HepG2 (cell line): ENCODE measurements at regions not wholly inside any gene's neighbourhood (a gene's known extent, or its start where the extent isn't known, plus 50 kb on each side); places are given as distances from the start of the nearest gene placed in this dataset.

Source experiments
- ATAC-seq: fragments of 200-7000 bp; cut with Tn5 transposase; 3 replicates; pipeline ENCODE4 v1.9.1; 2020; ENCODE audit warnings: mild to moderate bottlenecking, moderate library complexity
- BruUV-seq: library from RNA; stranded (reverse); fragments of 400-500 nt; replicated peaks from 2 replicates; lab custom pipeline; 2021; lab: Mats Ljungman, UMichigan
- CTCF ChIA-PET: fragments of 300-600 bp; formaldehyde crosslinking; extraction: SDS; loops from one replicate; lab custom pipeline; 2021; ENCODE audit warnings: low total read pairs, inconsistent platforms, low intra/inter-chr PET ratio; lab: Yijun Ruan, JAX
- POLR2A ChIA-PET: fragments of 350-600 bp; sonication (Branson Sonifier 250); formaldehyde crosslinking; loops from one replicate; lab custom pipeline; 2020; ENCODE audit warnings: antibody characterized with exemption, inconsistent platforms; lab: Yijun Ruan, JAX
- DNase-seq: peaks from one replicate; pipeline ENCODE4 v3.0.0-alpha.2; 2015; ENCODE audit warnings: low spot score
- FAIRE-seq: peaks from 3 replicates; lab custom pipeline; 2011; peaks lifted over from hg19 to GRCh38; lab: Jason Lieb, UNC
- H2AFZ ChIP-seq: one replicate; pipeline ENCODE4 v1.6.1; 2011; ENCODE audit warnings: low read length, inconsistent platforms
- H3K27ac ChIP-seq: fragments of 300-600 bp; 3 replicates; pipeline ENCODE4 v1.8.0; 2011; ENCODE audit warnings: mixed run types, mild to moderate bottlenecking, mixed read lengths, low read length, inconsistent platforms; ENCODE audit not compliant: insufficient read depth; ENCODE audit errors: extremely low read length
- H3K27me3 ChIP-seq, 2 experiments: fragments of 200-600 bp in 1 of 2; 2 replicates in 1 of 2; 3 replicates in 1 of 2; pipeline versions ENCODE4 v1.6.0 to v1.8.0; 2011; ENCODE audit warnings: low read length in 2 of 2, mild to moderate bottlenecking in 2 of 2, moderate library complexity in 2 of 2, inconsistent platforms in 1 of 2; ENCODE audit not compliant: insufficient read depth in 2 of 2, control insufficient read depth in 1 of 2
- H3K36me3 ChIP-seq, 2 experiments: fragments of 200-600 bp in 1 of 2; replicated peaks in 1 of 2; 2 replicates in 1 of 2; 3 replicates in 1 of 2; pipeline versions ENCODE4 v1.5.1 to v1.8.0; 2011; ENCODE audit warnings: low read length in 2 of 2, inconsistent platforms in 1 of 2; ENCODE audit not compliant: insufficient read depth in 2 of 2, control insufficient read depth in 1 of 2
- H3K4me1 ChIP-seq: 2 replicates; pipeline ENCODE4 v1.5.1; 2012; ENCODE audit warnings: low read length, inconsistent platforms; ENCODE audit not compliant: insufficient read depth
- H3K4me2 ChIP-seq: 2 replicates; pipeline ENCODE4 v1.6.0; 2011; ENCODE audit warnings: low read depth, low read length, inconsistent platforms
- H3K4me3 ChIP-seq, 3 experiments: fragments of 200-600 bp in 1 of 3; sonication (generic), shearing (Covaris generic) in 1 of 3; replicated peaks in 1 of 3; 2 replicates each; pipeline ENCODE4 v1.5.1; 2011 to 2016; ENCODE audit warnings: low read length in 3 of 3, inconsistent platforms in 2 of 3, low read depth in 2 of 3, mild to moderate bottlenecking in 2 of 3, control low read depth in 1 of 3, mixed read lengths in 1 of 3; ENCODE audit not compliant: insufficient read depth in 1 of 3
- H3K79me2 ChIP-seq: one replicate; pipeline ENCODE4 v1.6.1; 2011; ENCODE audit warnings: low read length, inconsistent platforms; ENCODE audit not compliant: insufficient read depth
- H3K9ac ChIP-seq: 2 replicates; pipeline ENCODE4 v1.6.0; 2011; ENCODE audit warnings: mild to moderate bottlenecking, low read depth, low read length, inconsistent platforms; ENCODE audit not compliant: insufficient read depth
- H3K9me3 ChIP-seq: 2 replicates; pipeline ENCODE4 v1.5.1; 2012; ENCODE audit warnings: mild to moderate bottlenecking, low read length
- H4K20me1 ChIP-seq: 2 replicates; pipeline ENCODE4 v1.6.0; 2011; ENCODE audit warnings: inconsistent platforms, mild to moderate bottlenecking, low read length, moderate library complexity; ENCODE audit not compliant: insufficient read depth
- BRD4 ChIP-seq: sonication (generic); formaldehyde crosslinking; IDR thresholded peaks from 2 replicates; pipeline ENCODE4 v1.4.0; 2020; ENCODE audit warnings: missing genetic modification reagents
- DDIT3 ChIP-seq: sonication (generic); formaldehyde crosslinking; IDR thresholded peaks from 2 replicates; pipeline ENCODE4 v1.4.0; 2020; ENCODE audit warnings: mild to moderate bottlenecking, missing genetic modification reagents
- HINFP ChIP-seq: sonication (generic); formaldehyde crosslinking; IDR thresholded peaks from 2 replicates; pipeline ENCODE4 v1.4.0; 2020; ENCODE audit warnings: low read depth, mild to moderate bottlenecking, missing genetic modification reagents
- MATR3 ChIP-seq: sonication (generic); formaldehyde crosslinking; IDR thresholded peaks from 2 replicates; pipeline ENCODE4 v1.4.0; 2020; ENCODE audit warnings: missing genetic modification reagents
- NR2F2 ChIP-seq: IDR thresholded peaks from 2 replicates; pipeline ENCODE4 v1.6.1; 2012; ENCODE audit warnings: low read depth, inconsistent platforms, borderline replicate concordance
- PHF5A ChIP-seq: IDR thresholded peaks from one replicate; pipeline ENCODE4 v1.6.1; 2018; ENCODE audit warnings: low read depth, missing genetic modification reagents; ENCODE audit not compliant: unreplicated experiment
- REPIN1 ChIP-seq: sonication (generic); formaldehyde crosslinking; IDR thresholded peaks from 2 replicates; pipeline ENCODE4 v1.8.0; 2022; ENCODE audit warnings: missing genetic modification reagents, low read depth, mild to moderate bottlenecking, borderline replicate concordance
- SKI ChIP-seq: fragments of 450-650 bp; IDR thresholded peaks from one replicate; pipeline ENCODE4 v1.6.1; 2018; ENCODE audit warnings: mild to moderate bottlenecking; ENCODE audit not compliant: partially characterized antibody
- SMARCC2 ChIP-seq: fragments of 450-650 bp; IDR thresholded peaks from 2 replicates; pipeline ENCODE4 v1.6.1; 2017; ENCODE audit warnings: antibody characterized with exemption, mild to moderate bottlenecking
- SOX13 ChIP-seq, 3 experiments: fragments of 450-650 bp in 1 of 3; sonication (generic) in 1 of 3; formaldehyde crosslinking in 1 of 3; IDR thresholded peaks in 2 of 3; conservative IDR thresholded peaks in 1 of 3; 2 replicates each; pipeline versions ENCODE4 v1.5.0 to v1.6.1; 2016 to 2020; ENCODE audit warnings: antibody characterized with exemption in 1 of 3, mild to moderate bottlenecking in 1 of 3, missing compliant biosample characterization in 1 of 3, missing genetic modification reagents in 1 of 3, moderate library complexity in 1 of 3
- TFDP2 ChIP-seq: sonication (generic); formaldehyde crosslinking; IDR thresholded peaks from 2 replicates; pipeline ENCODE4 v1.4.0; 2020; ENCODE audit warnings: missing genetic modification reagents
- TOPORS ChIP-seq: sonication (generic); formaldehyde crosslinking; IDR thresholded peaks from 2 replicates; pipeline ENCODE4 v1.8.0; 2023; ENCODE audit warnings: mild to moderate bottlenecking, missing genetic modification reagents
- ZNF407 ChIP-seq: sonication (generic); formaldehyde crosslinking; IDR thresholded peaks from one replicate; pipeline ENCODE4 v1.5.1; 2020; ENCODE audit warnings: mild to moderate bottlenecking, missing genetic modification reagents; ENCODE audit errors: not compliant biosample characterization
- WGBS: methylation state at CpG from one replicate; pipeline ENCODE4 v1.1.6; 2017; ENCODE audit warnings: low lambda C conversion rate; 5-methylcytosine and 5-hydroxymethylcytosine counted together
- in situ Hi-C: cut with HindIII; loops from 2 replicates; pipeline ENCODE4 v1.10.0; 2017; ENCODE audit warnings: low pct_unique_long_range_greater_than_20kb; ENCODE audit not compliant: extremely low pct_ligation_motif_present
- intact Hi-C: fragments of 100-400 bp; cut with micrococcal nuclease; formaldehyde crosslinking; loops from one replicate; pipeline ENCODE4 v1.10.0; 2022; ENCODE audit not compliant: unreplicated experiment

- H2AFZ ChIP-seq = no peak overlapping the region
- POLR2A ChIA-PET = no interaction called here
- H4K20me1 ChIP-seq = no peaks in the 10 kb centered on the region
- DNase-seq = no peak
- in situ Hi-C loops (no loop called here), intact Hi-C loops (no loop called here)
- H3K4me3 ChIP-seq = no peak overlapping the region
- ATAC-seq = no peak
- H3K27ac ChIP-seq = no peak overlapping the region
- no TSS peak for BruUV-seq
- no peaks in the 10 kb centered on the region for H3K79me2 ChIP-seq
- no peak for FAIRE-seq
- peaks cover 0 to 25% of the 10 kb centered on the region in 2 experiments; a peak in 2 of 5 replicates for H3K27me3 ChIP-seq
- CTCF ChIA-PET = no interaction called here
- H3K36me3 ChIP-seq = no peaks in the 10 kb centered on the region
- no peaks in the 10 kb centered on the region for H3K9me3 ChIP-seq
- no peaks in the 10 kb centered on the region for H3K4me1 ChIP-seq
- 31% methylated on average over 10 of the region's 10 CpGs for WGBS
- no peak overlapping the region for H3K9ac ChIP-seq
- no peak overlapping the region for H3K4me2 ChIP-seq
- no peak for TF ChIP-seq DDIT3
- no peak for TF ChIP-seq PHF5A
- TF ChIP-seq HINFP (CRISPR knock-in tag) = no peak
- TF ChIP-seq SMARCC2 = no peak
- no peak for TF ChIP-seq ZNF407 (CRISPR knock-in tag)
- no peak for TF ChIP-seq BRD4 (CRISPR knock-in tag)
- no peak for TF ChIP-seq REPIN1
- TF ChIP-seq SKI = no peak
- TF ChIP-seq NR2F2 = no peak
- TF ChIP-seq TFDP2 = no peak
- no peak for TF ChIP-seq TOPORS (CRISPR knock-in tag)
- no peak for TF ChIP-seq SOX13 (IDR thresholded peaks at IDR 0.05)
- no peak for TF ChIP-seq SOX13 (CRISPR knock-in tag; conservative IDR thresholded peaks at IDR 0.05 in 1 of 2, IDR thresholded peaks at IDR 0.05 in 1 of 2)
- no peak for TF ChIP-seq MATR3 (CRISPR knock-in tag)
Measured at GRCh38 chr4:185936650-185937376, 124.8 kb upstream of the SORBS2 start.
